Gastrocnemius medialis (tissue), 4 donors: ENCODE measurements at regions not wholly inside any gene's neighbourhood (a gene's known extent, or its start where the extent isn't known, plus 50 kb on each side); places are given as distances from the start of the nearest gene placed in this dataset.

Experiments
- CTCF ChIP-seq, 5 experiments: fragments of 450-650 bp in 3 of 5; fragments of 200-600 bp in 2 of 5; sonication (generic) in 2 of 5; IDR thresholded peaks in 4 of 5; conservative IDR thresholded peaks in 1 of 5; 1 replicate in 4 of 5; 2 replicates in 1 of 5; pipeline ENCODE4 v1.5.1; 2016 to 2019; ENCODE audit warnings: antibody characterized with exemption in 5 of 5, mild to moderate bottlenecking in 3 of 5, moderate library complexity in 3 of 5
- POLR2A ChIP-seq, 2 donors: fragments of 450-650 bp; IDR thresholded peaks; one replicate each; pipeline ENCODE4 v1.6.1; 2017; ENCODE audit warnings: antibody characterized with exemption in 2 of 2, mild to moderate bottlenecking in 2 of 2, moderate library complexity in 2 of 2

GRCh38 chr13:76229281-76229680, 593.2 kb downstream of the LMO7 start:
- TF ChIP-seq CTCF (IDR thresholded peaks at IDR 0.05 in 4 of 5, conservative IDR thresholded peaks at IDR 0.05 in 1 of 5), result no peak
- TF ChIP-seq POLR2A (IDR thresholded peaks at IDR 0.05), result no peak
